ENCODE measurements at regions not wholly inside any gene's neighbourhood (a gene's known extent, or its start where the extent isn't known, plus 50 kb on each side); places are given as distances from the start of the nearest gene placed in this dataset.
"Not testable (repeated sequence)": the region's sequence is repeated elsewhere in the genome, so short reads cannot be mapped to it uniquely, and the experiment has no call there.

DNA sequence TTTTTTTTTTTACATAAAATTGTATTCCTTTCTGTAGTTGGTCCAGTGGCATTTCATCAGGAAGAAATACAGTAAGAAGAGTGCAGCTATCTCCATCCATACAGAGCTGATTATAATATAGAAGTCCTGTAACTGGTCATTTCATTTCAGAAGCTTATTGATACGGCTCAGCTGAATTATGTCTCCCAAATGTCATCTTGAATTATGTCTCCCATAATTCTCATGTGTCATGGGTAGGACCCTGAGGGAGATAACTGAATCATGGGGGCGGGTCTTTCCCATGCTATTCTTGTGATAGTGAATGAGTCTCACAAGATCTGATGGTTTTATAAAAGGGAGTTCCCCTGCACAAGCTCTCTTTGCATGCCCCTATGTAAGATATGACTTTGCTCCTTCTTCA is 492.9 kb downstream of the CHSY3 start:
- peaks cover 12% of the 10 kb centered on the region; the same call in 1 of the 2 replicates for H3K4me1 ChIP-seq (ENCODE audit: insufficient read depth, low read length)
- peaks cover 4% of the 10 kb centered on the region; the same call in 1 of the 2 replicates for H3K9me3 ChIP-seq (ENCODE audit: control insufficient read depth, insufficient read depth, low read length)
- H3K36me3 ChIP-seq (ENCODE audit: insufficient read depth, low read length), result no peaks in the 10 kb centered on the region
- no peak overlapping the region for H3K9ac ChIP-seq (ENCODE audit: low read depth, low read length)

DNA sequence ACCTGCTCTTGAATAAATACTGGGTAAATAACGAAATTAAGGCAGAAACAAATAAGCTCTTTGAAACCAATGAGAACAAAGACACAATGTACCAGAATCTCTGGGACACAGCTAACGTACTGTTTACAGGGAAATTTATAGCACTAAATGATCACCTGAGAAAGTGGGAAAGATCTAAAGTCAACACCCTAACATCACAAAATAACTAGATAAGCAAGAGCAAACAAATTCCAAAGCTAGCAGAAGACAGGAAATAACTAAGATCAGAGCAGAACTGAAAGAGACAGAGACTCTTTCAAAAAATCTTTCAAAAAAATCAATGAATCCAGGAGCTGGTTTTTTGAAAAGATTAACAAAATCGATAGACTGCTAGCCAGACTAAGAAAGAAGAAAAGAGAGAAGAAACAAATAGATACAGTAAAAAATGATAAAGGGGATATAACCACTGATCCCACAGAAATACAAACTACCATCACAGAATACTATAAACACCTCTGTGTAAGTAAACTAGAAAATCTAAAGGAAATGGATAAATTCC is 487.5 kb downstream of the CHSY3 start:
- H3K9ac ChIP-seq (ENCODE audit: low read depth, low read length); H3K9me3 ChIP-seq (ENCODE audit: control insufficient read depth, insufficient read depth, low read length); H3K36me3 ChIP-seq (ENCODE audit: insufficient read depth, low read length); H3K4me1 ChIP-seq (ENCODE audit: insufficient read depth, low read length): not testable (repeated sequence)

DNA sequence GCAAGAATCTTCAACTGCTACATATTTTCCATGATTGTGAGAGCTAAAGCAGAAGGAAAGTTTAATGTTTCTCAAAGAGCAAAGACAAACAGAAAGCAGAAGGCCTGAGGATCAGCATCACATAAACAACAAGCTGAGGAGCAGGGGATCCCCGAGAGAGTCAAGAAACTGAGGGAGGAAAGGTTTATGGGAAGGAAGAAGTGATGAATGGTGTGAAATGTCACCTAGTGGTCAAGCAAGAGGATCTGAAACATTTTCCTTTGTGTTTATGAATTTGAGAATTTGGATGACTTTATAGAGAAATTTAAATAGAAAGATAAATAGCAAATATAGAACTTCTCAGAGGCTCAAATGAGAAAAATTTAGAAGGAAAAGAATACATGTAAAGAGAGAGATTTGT is 481.9 kb downstream of the CHSY3 start:
- H3K4me1 ChIP-seq (ENCODE audit: insufficient read depth, low read length), result no peaks in the 10 kb centered on the region
- H3K36me3 ChIP-seq (ENCODE audit: insufficient read depth, low read length), result no peaks in the 10 kb centered on the region
- H3K9me3 ChIP-seq (ENCODE audit: control insufficient read depth, insufficient read depth, low read length), result no peaks in the 10 kb centered on the region
- no peak overlapping the region for H3K9ac ChIP-seq (ENCODE audit: low read depth, low read length)

DNA sequence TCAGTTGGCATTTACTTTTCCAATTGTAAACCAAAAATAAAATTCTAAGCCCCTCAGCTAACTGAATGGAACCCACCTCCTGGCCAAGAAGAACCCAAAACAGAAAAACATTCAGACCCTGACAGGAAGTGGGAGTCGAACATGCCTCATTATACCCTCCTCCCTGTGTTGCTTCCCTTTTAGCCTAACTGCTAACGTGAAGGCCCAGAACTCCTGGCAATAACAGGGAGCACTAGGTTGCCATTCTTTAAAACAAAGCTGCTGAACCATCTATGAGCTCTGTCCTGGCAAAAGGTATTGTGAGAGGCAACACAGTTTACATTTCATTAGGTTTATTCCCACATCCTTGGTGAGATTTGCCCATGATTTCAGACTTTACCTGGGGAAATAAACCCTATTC is 481.4 kb downstream of the CHSY3 start:
- Histone ChIP-seq H3K36me3 (ENCODE audit: insufficient read depth, low read length) (no peaks in the 10 kb centered on the region), H3K4me1 (ENCODE audit: insufficient read depth, low read length) (no peaks in the 10 kb centered on the region), H3K9me3 (ENCODE audit: control insufficient read depth, insufficient read depth, low read length) (no peaks in the 10 kb centered on the region), H3K9ac (ENCODE audit: low read depth, low read length) (no peak overlapping the region)

DNA sequence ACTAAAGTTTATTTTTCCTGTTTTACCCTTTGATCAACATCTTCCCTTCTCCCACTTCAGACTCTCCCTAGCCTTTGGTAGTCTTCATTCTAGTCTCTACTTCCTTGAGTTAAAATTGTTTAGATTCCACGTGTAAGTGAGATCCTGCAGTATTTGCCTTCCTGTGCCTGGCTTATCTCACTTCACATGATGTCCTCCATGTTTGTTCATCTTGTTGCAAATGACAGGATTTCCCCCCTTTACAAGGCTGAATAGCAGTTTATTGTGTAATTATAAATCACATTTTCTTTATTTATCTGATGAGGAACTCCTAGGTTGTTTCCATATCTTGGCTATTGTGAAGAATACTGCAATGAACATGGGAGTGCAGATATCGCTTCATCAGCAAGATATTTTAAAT is 461.7 kb downstream of the CHSY3 start:
- Histone ChIP-seq H3K9me3 (ENCODE audit: control insufficient read depth, insufficient read depth, low read length) (no peaks in the 10 kb centered on the region), H3K4me1 (ENCODE audit: insufficient read depth, low read length) (no peaks in the 10 kb centered on the region), H3K36me3 (ENCODE audit: insufficient read depth, low read length) (no peaks in the 10 kb centered on the region), H3K9ac (ENCODE audit: low read depth, low read length) (no peak overlapping the region)

DNA sequence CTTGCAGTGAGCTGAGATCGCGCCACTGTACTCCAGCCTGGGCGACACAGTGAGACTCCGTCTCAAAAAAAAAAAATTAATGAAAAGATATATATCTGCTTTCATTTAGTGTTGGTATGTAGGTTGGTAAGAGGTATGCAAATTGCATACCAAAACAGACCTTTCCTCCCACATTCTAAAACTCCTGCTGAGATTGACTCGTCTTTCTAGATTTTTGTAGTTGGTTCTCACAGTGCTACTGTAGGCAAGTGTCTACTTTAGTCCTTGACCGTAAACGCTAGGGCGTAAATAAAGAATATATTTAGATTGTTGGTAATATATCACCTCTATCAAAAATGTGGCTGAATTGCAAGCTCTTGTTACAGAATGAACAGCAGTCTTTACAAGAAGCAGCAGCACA is 445.9 kb downstream of the CHSY3 start:
- H3K4me1 ChIP-seq (ENCODE audit: insufficient read depth, low read length), result no peaks in the 10 kb centered on the region
- H3K36me3 ChIP-seq (ENCODE audit: insufficient read depth, low read length), result no peaks in the 10 kb centered on the region
- H3K9me3 ChIP-seq (ENCODE audit: control insufficient read depth, insufficient read depth, low read length), result no peaks in the 10 kb centered on the region
- no peak overlapping the region for H3K9ac ChIP-seq (ENCODE audit: low read depth, low read length)

DNA sequence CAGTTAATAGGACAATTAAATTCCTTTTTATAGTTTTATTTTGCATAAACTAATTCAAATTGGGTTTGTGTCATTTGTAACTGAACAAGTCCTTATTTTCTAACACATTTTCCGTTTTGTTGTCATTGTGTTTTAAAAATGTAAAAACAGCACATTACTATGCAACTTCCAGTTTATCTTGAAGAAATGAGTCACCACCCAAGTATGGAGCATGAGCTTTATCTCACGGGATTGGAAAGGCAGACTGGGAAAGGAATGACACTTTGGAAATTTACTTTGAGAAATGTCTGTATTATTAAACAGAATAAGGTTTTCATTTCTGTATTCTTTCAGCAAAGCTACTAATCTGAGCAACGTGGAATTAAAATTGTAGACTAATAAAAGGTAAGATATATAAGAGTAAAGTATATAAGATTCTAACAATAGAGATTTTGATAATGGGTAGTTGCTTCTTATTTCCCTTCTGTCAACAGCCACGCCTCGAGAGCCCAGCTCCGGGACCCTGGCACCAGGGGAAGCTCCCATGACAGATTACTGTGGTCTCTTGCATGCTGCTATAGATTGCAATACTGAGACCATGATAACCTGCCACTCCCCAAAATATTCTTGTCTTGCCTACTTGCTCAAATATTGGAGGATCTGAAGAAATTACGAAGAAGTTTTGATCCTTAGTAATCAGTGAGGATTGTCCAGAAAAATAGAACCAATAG is 433.1 kb downstream of the CHSY3 start:
- no peak overlapping the region for H3K9ac ChIP-seq (ENCODE audit: low read depth, low read length)
- H3K9me3 ChIP-seq (ENCODE audit: control insufficient read depth, insufficient read depth, low read length), result no peaks in the 10 kb centered on the region
- peaks cover 10% of the 10 kb centered on the region; the same call in 1 of the 2 replicates for H3K4me1 ChIP-seq (ENCODE audit: insufficient read depth, low read length)
- no peaks in the 10 kb centered on the region for H3K36me3 ChIP-seq (ENCODE audit: insufficient read depth, low read length)

DNA sequence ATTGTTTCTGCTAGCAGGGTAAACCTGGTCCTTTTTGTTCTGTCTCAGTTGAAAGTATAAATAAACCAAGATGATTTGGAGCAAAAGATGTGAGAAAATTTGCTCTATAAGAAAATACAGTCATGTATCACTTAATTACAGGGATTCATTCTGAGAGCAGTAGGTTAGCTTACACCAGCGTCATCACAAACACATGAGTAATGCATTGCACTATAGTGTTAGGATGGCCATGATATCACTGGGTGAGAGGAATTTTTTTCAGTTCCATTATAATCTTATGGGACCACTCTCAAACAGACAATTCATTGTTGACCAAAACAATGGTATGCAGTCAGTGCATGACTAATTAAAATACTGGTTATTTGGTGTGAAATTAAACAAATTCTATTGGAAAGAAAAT is 430.9 kb downstream of the CHSY3 start:
- H3K36me3 ChIP-seq (ENCODE audit: insufficient read depth, low read length), result no peaks in the 10 kb centered on the region
- H3K4me1 ChIP-seq (ENCODE audit: insufficient read depth, low read length), result peaks cover 10% of the 10 kb centered on the region; the same call in 1 of the 2 replicates
- H3K9me3 ChIP-seq (ENCODE audit: control insufficient read depth, insufficient read depth, low read length), result peaks cover 6% of the 10 kb centered on the region; the same call in 1 of the 2 replicates
- no peak overlapping the region for H3K9ac ChIP-seq (ENCODE audit: low read depth, low read length)

DNA sequence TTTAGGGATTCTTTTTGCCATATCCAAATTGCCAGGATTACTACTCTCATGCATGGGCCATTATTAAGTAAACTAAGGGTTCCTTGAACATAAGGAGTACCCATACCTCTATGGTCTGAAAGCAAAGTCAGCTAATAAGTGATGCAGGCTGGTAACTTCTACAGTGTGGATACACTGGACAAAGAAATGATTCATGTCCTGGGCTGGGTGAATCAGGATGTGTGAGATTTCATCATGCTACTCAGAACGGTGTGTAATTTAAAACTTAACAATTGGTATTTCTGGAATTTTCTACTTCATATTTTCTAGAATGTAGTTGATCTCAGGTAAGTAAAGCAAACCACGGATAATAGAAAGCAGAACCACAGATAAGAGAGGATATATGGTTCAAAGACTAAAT is 428.8 kb downstream of the CHSY3 start:
- peaks cover 11% of the 10 kb centered on the region for H3K9me3 ChIP-seq (ENCODE audit: control insufficient read depth, insufficient read depth, low read length)
- peaks cover 10% of the 10 kb centered on the region; the same call in 1 of the 2 replicates for H3K4me1 ChIP-seq (ENCODE audit: insufficient read depth, low read length)
- no peaks in the 10 kb centered on the region for H3K36me3 ChIP-seq (ENCODE audit: insufficient read depth, low read length)
- H3K9ac ChIP-seq (ENCODE audit: low read depth, low read length), result no peak overlapping the region

DNA sequence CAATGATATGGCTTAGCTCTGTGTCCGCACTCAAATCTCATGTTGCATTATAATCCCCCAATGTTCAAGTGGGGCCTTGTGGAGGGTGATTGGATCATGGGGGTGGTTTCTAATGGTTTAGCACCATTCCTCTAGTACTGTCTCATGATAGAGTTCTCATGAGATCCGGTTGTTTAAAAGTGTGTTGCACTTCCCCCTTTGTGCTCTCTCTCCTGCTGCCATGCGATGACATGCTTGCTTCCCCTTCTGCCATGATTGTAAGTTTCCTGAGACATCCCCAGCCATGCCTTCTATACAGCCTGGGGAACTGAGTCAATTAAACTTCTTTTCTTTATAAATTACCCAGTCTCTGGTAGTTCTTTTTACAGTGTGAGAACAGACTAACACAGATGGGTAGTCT is 427.1 kb downstream of the CHSY3 start:
- Histone ChIP-seq H3K4me1 (ENCODE audit: insufficient read depth, low read length) (no peaks in the 10 kb centered on the region), H3K9ac (ENCODE audit: low read depth, low read length) (no peak overlapping the region), H3K9me3 (ENCODE audit: control insufficient read depth, insufficient read depth, low read length) (peaks cover 11% of the 10 kb centered on the region), H3K36me3 (ENCODE audit: insufficient read depth, low read length) (no peaks in the 10 kb centered on the region)

DNA sequence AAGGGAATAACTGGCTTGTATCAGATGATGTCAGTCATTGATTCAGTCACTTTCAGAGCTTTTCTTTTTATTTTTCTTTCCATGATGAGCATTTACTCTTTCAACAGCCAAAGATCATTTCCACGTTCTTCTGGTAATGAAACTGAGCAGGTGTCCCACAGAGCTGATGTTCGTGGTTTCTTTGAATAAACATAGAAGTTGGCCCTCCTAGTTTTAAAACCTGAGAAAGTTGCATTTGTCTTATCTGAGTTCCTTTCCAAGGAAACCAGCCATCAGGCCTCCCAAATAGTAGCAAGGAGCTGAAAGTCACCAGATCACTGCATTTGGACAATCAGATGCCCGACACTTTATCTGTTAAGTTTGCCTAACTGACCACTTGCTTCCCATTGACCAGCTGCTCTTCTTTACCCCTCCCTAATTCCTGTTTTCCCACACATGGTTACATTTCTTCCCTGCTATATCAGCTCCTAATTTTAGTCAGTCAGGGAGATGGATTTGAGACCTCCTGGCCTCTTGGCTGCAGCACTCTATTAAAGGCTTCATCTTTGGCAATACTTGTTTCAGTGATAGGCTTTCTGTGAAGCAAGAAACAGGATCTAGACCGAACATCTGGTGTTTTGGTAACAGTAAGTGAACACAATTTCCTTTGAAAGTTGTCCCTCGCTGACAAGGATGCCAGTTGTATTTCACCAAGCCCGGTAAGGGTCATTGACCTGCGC is 420.8 kb downstream of the CHSY3 start:
- H3K9ac ChIP-seq (ENCODE audit: low read depth, low read length), result no peak overlapping the region
- peaks cover 12% of the 10 kb centered on the region for H3K9me3 ChIP-seq (ENCODE audit: control insufficient read depth, insufficient read depth, low read length)
- H3K4me1 ChIP-seq (ENCODE audit: insufficient read depth, low read length), result no peaks in the 10 kb centered on the region
- no peaks in the 10 kb centered on the region for H3K36me3 ChIP-seq (ENCODE audit: insufficient read depth, low read length)

DNA sequence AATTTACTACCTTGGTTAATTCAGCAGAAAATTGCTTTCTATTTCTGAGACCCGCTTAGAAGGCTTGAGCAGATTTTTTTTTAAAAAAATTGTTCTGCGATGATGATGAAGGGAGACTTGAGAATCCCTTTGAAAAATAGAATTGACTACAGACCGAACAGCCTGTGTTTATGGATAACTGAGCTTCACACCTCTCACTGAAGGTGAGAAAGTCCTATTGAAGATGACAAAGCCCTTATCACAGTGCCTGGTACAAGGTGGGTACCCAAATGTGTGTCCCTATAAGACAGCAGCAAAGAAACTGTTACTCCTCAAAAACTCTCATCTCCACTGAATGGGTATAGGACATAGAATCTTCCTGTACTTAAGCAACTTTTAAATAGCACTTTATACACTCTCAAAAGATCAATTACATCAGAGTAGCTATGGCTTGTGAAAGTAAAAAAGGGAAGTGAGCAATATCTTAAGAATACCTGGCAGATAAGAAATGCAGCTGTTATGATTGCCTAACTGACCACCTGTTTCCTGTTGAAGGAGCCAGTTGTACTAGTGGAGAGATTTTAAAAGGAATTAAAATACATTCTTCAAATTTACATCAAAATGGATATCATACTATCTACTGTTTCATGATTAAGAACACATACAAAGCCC is 419.7 kb downstream of the CHSY3 start:
- Histone ChIP-seq H3K9ac (ENCODE audit: low read depth, low read length) (no peak overlapping the region), H3K4me1 (ENCODE audit: insufficient read depth, low read length) (no peaks in the 10 kb centered on the region), H3K36me3 (ENCODE audit: insufficient read depth, low read length) (no peaks in the 10 kb centered on the region), H3K9me3 (ENCODE audit: control insufficient read depth, insufficient read depth, low read length) (peaks cover 6% of the 10 kb centered on the region; the same call in 1 of the 2 replicates)

DNA sequence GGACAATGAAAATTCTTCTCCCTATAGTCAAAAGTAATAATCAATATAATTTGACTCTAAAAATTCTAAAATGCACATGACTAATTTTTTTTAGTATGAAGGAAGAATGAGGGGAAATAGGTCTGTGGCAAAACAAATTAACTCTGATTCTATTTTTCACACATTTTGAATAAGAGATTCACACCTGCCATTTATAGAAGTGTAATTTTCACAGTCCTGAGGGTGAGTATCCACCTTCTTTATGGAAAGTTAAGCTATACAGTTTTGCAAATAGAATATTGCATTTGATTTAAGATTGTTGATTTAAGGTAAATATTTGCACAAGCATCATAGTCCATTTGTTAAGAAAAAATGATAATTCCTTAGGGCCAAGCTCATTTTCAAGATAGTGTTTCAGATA is 417.7 kb downstream of the CHSY3 start:
- Histone ChIP-seq H3K9me3 (ENCODE audit: control insufficient read depth, insufficient read depth, low read length) (peaks cover 6% of the 10 kb centered on the region; the same call in 1 of the 2 replicates), H3K4me1 (ENCODE audit: insufficient read depth, low read length) (no peaks in the 10 kb centered on the region), H3K9ac (ENCODE audit: low read depth, low read length) (no peak overlapping the region), H3K36me3 (ENCODE audit: insufficient read depth, low read length) (no peaks in the 10 kb centered on the region)

DNA sequence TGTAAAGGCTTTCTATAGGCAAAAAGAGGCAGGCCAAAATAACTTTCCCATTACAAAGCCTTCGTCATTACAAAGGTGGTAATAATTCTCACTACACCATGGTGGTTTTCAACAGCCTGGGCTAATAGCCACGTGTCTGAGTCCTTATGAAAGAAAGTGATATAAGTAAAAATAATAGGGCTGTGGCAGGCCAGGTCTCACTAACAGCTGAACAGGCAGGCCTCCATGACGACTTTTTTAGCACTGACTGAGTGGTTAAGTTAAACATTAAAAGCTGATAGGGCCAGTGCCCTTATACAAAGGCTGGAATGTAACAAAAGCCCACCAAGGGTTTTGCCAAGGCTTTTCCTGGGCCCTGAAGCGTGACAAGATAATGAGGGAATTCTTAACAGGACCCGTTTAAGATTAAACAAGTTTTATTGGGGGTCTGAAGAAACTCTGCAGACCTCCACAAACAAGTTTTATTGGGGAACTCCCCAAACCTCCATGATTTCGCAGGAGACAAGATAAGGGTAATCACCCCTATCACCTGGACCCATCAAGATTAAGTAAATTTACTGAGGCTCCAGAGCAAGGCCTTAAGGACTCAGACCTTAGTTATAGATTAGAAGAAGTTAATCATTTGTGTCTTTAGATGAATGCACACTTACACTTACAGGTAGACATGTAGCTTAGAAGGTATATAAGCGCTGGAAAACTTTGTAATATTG is 412.9 kb downstream of the CHSY3 start:
- H3K9me3 ChIP-seq (ENCODE audit: control insufficient read depth, insufficient read depth, low read length), result peaks cover 3% of the 10 kb centered on the region; the same call in 1 of the 2 replicates
- no peaks in the 10 kb centered on the region for H3K36me3 ChIP-seq (ENCODE audit: insufficient read depth, low read length)
- no peaks in the 10 kb centered on the region for H3K4me1 ChIP-seq (ENCODE audit: insufficient read depth, low read length)
- no peak overlapping the region for H3K9ac ChIP-seq (ENCODE audit: low read depth, low read length)

All from ES-I3 (cell line).